GM12878 (cell line): ENCODE measurements at regions not wholly inside any gene's neighbourhood (a gene's known extent, or its start where the extent isn't known, plus 50 kb on each side); places are given as distances from the start of the nearest gene placed in this dataset.

ENCODE experiments used
- CTCF ChIP-seq, 3 experiments: IDR thresholded peaks in 2 of 3; conservative IDR thresholded peaks in 1 of 3; 2 replicates each; pipeline ENCODE4 v1.5.1; 2011; ENCODE audit warnings: low read depth in 3 of 3, low read length in 3 of 3, mild to moderate bottlenecking in 3 of 3, control low read depth in 2 of 3, moderate library complexity in 2 of 3, inconsistent platforms in 1 of 3, mixed read lengths in 1 of 3; ENCODE audit not compliant: control insufficient read depth in 2 of 3, insufficient read depth in 1 of 3; ENCODE audit errors: extremely low read depth in 1 of 3
- E4F1 ChIP-seq: fragments of 450-650 bp; IDR thresholded peaks from 2 replicates; pipeline ENCODE4 v1.6.1; 2018; ENCODE audit warnings: borderline replicate concordance, mild to moderate bottlenecking; ENCODE audit not compliant: partially characterized antibody
- FOXK2 ChIP-seq: fragments of 450-650 bp; IDR thresholded peaks from 2 replicates; pipeline ENCODE4 v1.6.1; 2017; ENCODE audit warnings: mild to moderate bottlenecking, moderate library complexity
- FOXM1 ChIP-seq: IDR thresholded peaks from 2 replicates; pipeline ENCODE4 v1.6.1; 2012; ENCODE audit warnings: low read depth, mild to moderate bottlenecking, inconsistent platforms, low read length, moderate library complexity
- MLLT1 ChIP-seq: fragments of 450-650 bp; IDR thresholded peaks from 2 replicates; pipeline ENCODE4 v1.6.1; 2016; ENCODE audit warnings: mild to moderate bottlenecking
- NR2C2 ChIP-seq: IDR thresholded peaks from 2 replicates; pipeline ENCODE4 v1.6.1; 2011; ENCODE audit warnings: borderline replicate concordance, low read depth; ENCODE audit not compliant: control insufficient read depth, insufficient read length
- RAD21 ChIP-seq: IDR thresholded peaks from 2 replicates; pipeline ENCODE4 v1.6.1; 2011; ENCODE audit warnings: mild to moderate bottlenecking, low read depth, low read length, moderate library complexity; ENCODE audit not compliant: insufficient read depth
- RCOR1 ChIP-seq: conservative IDR thresholded peaks from 2 replicates; pipeline ENCODE4 v1.6.1; 2012; ENCODE audit warnings: low read depth, low read length, improper control_type of control experiment

- TF ChIP-seq FOXM1 (no peak), NR2C2 (no peak), FOXK2 (no peak), CTCF (IDR thresholded peaks at IDR 0.05 in 2 of 3, conservative IDR thresholded peaks at IDR 0.05 in 1 of 3; ENCODE audit: control insufficient read depth in 2 of 3, extremely low read depth in 1 of 3, insufficient read depth in 1 of 3, low read depth in 3 of 3, low read length in 3 of 3) (no peak), RCOR1 (no peak), RAD21 (no peak), E4F1 (no peak), MLLT1 (no peak)
Observed at GRCh38 chr11:112723676-112724495, 237.3 kb upstream of the NCAM1 start.
